ENCODE measurements at regions not wholly inside any gene's neighbourhood (a gene's known extent, or its start where the extent isn't known, plus 50 kb on each side); places are given as distances from the start of the nearest gene placed in this dataset.
"Not testable (repeated sequence)": the region's sequence is repeated elsewhere in the genome, so short reads cannot be mapped to it uniquely, and the experiment has no call there.

- no peaks in the 10 kb centered on the region for H3K36me3 Mint-ChIP-seq
Measured at GRCh38 chr2:166643980-166644379, 149.9 kb upstream of the SCN7A start.

GRCh38 chr2:166641516-166641915 lies 147.5 kb upstream of the SCN7A start:
- POLR2A ChIA-PET (ENCODE audit: partially characterized antibody); H3K36me3 Mint-ChIP-seq: not testable (repeated sequence)

More at GRCh38 chr2:166643980-166644379, 149.9 kb upstream of the SCN7A start:
- ChIA-PET POLR2A (ENCODE audit: partially characterized antibody) (no interaction called here), CTCF (ENCODE audit: partially characterized antibody) (no interaction called here)
- H3K9me3 Mint-ChIP-seq = peaks cover 0 to 10% (median 4%) of the 10 kb centered on the region in 8 donors
- intact Hi-C loops (cut with micrococcal nuclease) = no loop called here
- H3K27ac Mint-ChIP-seq = no peak overlapping the region
- Histone ChIP-seq H3K27me3 (ENCODE audit: insufficient read depth, low read length) (no peaks in the 10 kb centered on the region), H3K4me1 (ENCODE audit: insufficient read depth, low read length) (no peaks in the 10 kb centered on the region), H3K27ac (ENCODE audit: low read depth, low read length) (no peak overlapping the region), H3K4me3 (ENCODE audit: low read length in 2 of 2) (no peak overlapping the region), H3K9me3 (ENCODE audit: control insufficient read depth in 1 of 2, low read length in 2 of 2) (no peaks in the 10 kb centered on the region), H3K36me3 (ENCODE audit: insufficient read depth, low read length) (no peaks in the 10 kb centered on the region)
- DNase-seq = no peak
- no peaks in the 10 kb centered on the region for H3K27me3 Mint-ChIP-seq
- H3K4me3 Mint-ChIP-seq = no peak overlapping the region
- no peaks in the 10 kb centered on the region for H3K4me1 Mint-ChIP-seq

GRCh38 chr2:166637051-166637450 lies 143.0 kb upstream of the SCN7A start:
- intact Hi-C loops (cut with micrococcal nuclease) = no loop called here
- ChIA-PET POLR2A (ENCODE audit: partially characterized antibody) (no interaction called here), CTCF (ENCODE audit: partially characterized antibody) (no interaction called here)
- H3K27ac ChIP-seq (ENCODE audit: low read depth, low read length) = no peak overlapping the region
- Mint-ChIP-seq H3K27me3 (no peaks in the 10 kb centered on the region), H3K4me3 (no peak overlapping the region), H3K9me3 (peaks cover 0 to 8% (median 4%) of the 10 kb centered on the region in 8 donors), H3K36me3 (no peaks in the 10 kb centered on the region), H3K4me1 (no peaks in the 10 kb centered on the region), H3K27ac (no peak overlapping the region)
- no peaks in the 10 kb centered on the region for H3K36me3 ChIP-seq (ENCODE audit: insufficient read depth, low read length)
- no peaks in the 10 kb centered on the region for H3K9me3 ChIP-seq (ENCODE audit: control insufficient read depth in 1 of 2, low read length in 2 of 2)
- no peaks in the 10 kb centered on the region for H3K4me1 ChIP-seq (ENCODE audit: insufficient read depth, low read length)
- no peak for DNase-seq
- H3K27me3 ChIP-seq (ENCODE audit: insufficient read depth, low read length) = no peaks in the 10 kb centered on the region
- H3K4me3 ChIP-seq (ENCODE audit: low read length in 2 of 2) = no peak overlapping the region

More at GRCh38 chr2:166641516-166641915, 147.5 kb upstream of the SCN7A start:
- H3K27ac Mint-ChIP-seq; H3K36me3 ChIP-seq (ENCODE audit: insufficient read depth, low read length); H3K4me3 Mint-ChIP-seq; H3K27ac ChIP-seq (ENCODE audit: low read depth, low read length); H3K9me3 ChIP-seq (ENCODE audit: control insufficient read depth in 1 of 2, low read length in 2 of 2); H3K4me1 ChIP-seq (ENCODE audit: insufficient read depth, low read length); DNase-seq; intact Hi-C loops (cut with micrococcal nuclease); H3K4me1 Mint-ChIP-seq; H3K27me3 Mint-ChIP-seq; H3K27me3 ChIP-seq (ENCODE audit: insufficient read depth, low read length); CTCF ChIA-PET (ENCODE audit: partially characterized antibody); H3K4me3 ChIP-seq (ENCODE audit: low read length in 2 of 2): not testable (repeated sequence)
- peaks cover 0 to 10% (median 4%) of the 10 kb centered on the region in 8 donors for H3K9me3 Mint-ChIP-seq

GRCh38 chr2:166634706-166635105 lies 140.7 kb upstream of the SCN7A start:
- no peak overlapping the region for H3K27ac Mint-ChIP-seq
- CTCF ChIA-PET (ENCODE audit: partially characterized antibody) = no interaction called here

GRCh38 chr2:166632616-166633015 lies 138.6 kb upstream of the SCN7A start:
- Mint-ChIP-seq H3K27me3 (no peaks in the 10 kb centered on the region), H3K4me1 (no peaks in the 10 kb centered on the region), H3K4me3 (no peak overlapping the region), H3K27ac (no peak overlapping the region), H3K9me3 (peaks cover 0 to 14% (median 2%) of the 10 kb centered on the region in 8 donors), H3K36me3 (no peaks in the 10 kb centered on the region)
- intact Hi-C loops (cut with micrococcal nuclease) = no loop called here
- no peaks in the 10 kb centered on the region for H3K27me3 ChIP-seq (ENCODE audit: insufficient read depth, low read length)
- ChIA-PET CTCF (ENCODE audit: partially characterized antibody) (no interaction called here), POLR2A (ENCODE audit: partially characterized antibody) (no interaction called here)
- no peaks in the 10 kb centered on the region for H3K9me3 ChIP-seq (ENCODE audit: control insufficient read depth in 1 of 2, low read length in 2 of 2)
- no peaks in the 10 kb centered on the region for H3K36me3 ChIP-seq (ENCODE audit: insufficient read depth, low read length)
- H3K4me1 ChIP-seq (ENCODE audit: insufficient read depth, low read length) = no peaks in the 10 kb centered on the region
- no peak overlapping the region for H3K4me3 ChIP-seq (ENCODE audit: low read length in 2 of 2)
- H3K27ac ChIP-seq (ENCODE audit: low read depth, low read length) = no peak overlapping the region
- DNase-seq = no peak

More at GRCh38 chr2:166634706-166635105, 140.7 kb upstream of the SCN7A start:
- POLR2A ChIA-PET (ENCODE audit: partially characterized antibody) = no interaction called here
- Mint-ChIP-seq H3K4me1 (no peaks in the 10 kb centered on the region), H3K36me3 (no peaks in the 10 kb centered on the region), H3K27me3 (no peaks in the 10 kb centered on the region), H3K9me3 (peaks cover 0 to 13% (median 2%) of the 10 kb centered on the region in 8 donors), H3K4me3 (no peak overlapping the region)
- Histone ChIP-seq H3K4me1 (ENCODE audit: insufficient read depth, low read length) (no peaks in the 10 kb centered on the region), H3K27ac (ENCODE audit: low read depth, low read length) (no peak overlapping the region), H3K36me3 (ENCODE audit: insufficient read depth, low read length) (no peaks in the 10 kb centered on the region), H3K27me3 (ENCODE audit: insufficient read depth, low read length) (no peaks in the 10 kb centered on the region), H3K9me3 (ENCODE audit: control insufficient read depth in 1 of 2, low read length in 2 of 2) (no peaks in the 10 kb centered on the region), H3K4me3 (ENCODE audit: low read length in 2 of 2) (no peak overlapping the region)
- intact Hi-C loops (cut with micrococcal nuclease) = no loop called here
- DNase-seq = no peak

GRCh38 chr2:166628478-166629136 lies 134.6 kb upstream of the SCN7A start:
- H3K27ac ChIP-seq (ENCODE audit: low read depth, low read length) = no peak overlapping the region
- CTCF ChIA-PET (ENCODE audit: partially characterized antibody) = no interaction called here

GRCh38 chr2:166627893-166628292 lies 133.8 kb upstream of the SCN7A start:
- Histone ChIP-seq H3K36me3 (ENCODE audit: insufficient read depth, low read length) (no peaks in the 10 kb centered on the region), H3K4me1 (ENCODE audit: insufficient read depth, low read length) (no peaks in the 10 kb centered on the region), H3K9me3 (ENCODE audit: control insufficient read depth in 1 of 2, low read length in 2 of 2) (no peaks in the 10 kb centered on the region), H3K27ac (ENCODE audit: low read depth, low read length) (no peak overlapping the region), H3K4me3 (ENCODE audit: low read length in 2 of 2) (no peak overlapping the region), H3K27me3 (ENCODE audit: insufficient read depth, low read length) (no peaks in the 10 kb centered on the region)
- H3K27me3 Mint-ChIP-seq = no peaks in the 10 kb centered on the region
- CTCF ChIA-PET (ENCODE audit: partially characterized antibody) = no interaction called here
- DNase-seq = no peak
- intact Hi-C loops (cut with micrococcal nuclease) = no loop called here
- no peak overlapping the region for H3K27ac Mint-ChIP-seq
- POLR2A ChIA-PET (ENCODE audit: partially characterized antibody) = no interaction called here
- H3K4me1 Mint-ChIP-seq = peaks cover 0 to 1% (median 0%) of the 10 kb centered on the region in 4 donors
- H3K36me3 Mint-ChIP-seq = no peaks in the 10 kb centered on the region
- no peak overlapping the region for H3K4me3 Mint-ChIP-seq
- peaks cover 0 to 22% (median 7%) of the 10 kb centered on the region in 8 donors for H3K9me3 Mint-ChIP-seq

More at GRCh38 chr2:166628478-166629136, 134.6 kb upstream of the SCN7A start:
- Histone ChIP-seq H3K9me3 (ENCODE audit: control insufficient read depth in 1 of 2, low read length in 2 of 2) (no peaks in the 10 kb centered on the region), H3K4me3 (ENCODE audit: low read length in 2 of 2) (no peak overlapping the region), H3K4me1 (ENCODE audit: insufficient read depth, low read length) (no peaks in the 10 kb centered on the region), H3K36me3 (ENCODE audit: insufficient read depth, low read length) (no peaks in the 10 kb centered on the region), H3K27me3 (ENCODE audit: insufficient read depth, low read length) (no peaks in the 10 kb centered on the region)
- no peak for DNase-seq
- POLR2A ChIA-PET (ENCODE audit: partially characterized antibody) = no interaction called here
- Mint-ChIP-seq H3K36me3 (no peaks in the 10 kb centered on the region), H3K4me1 (no peaks in the 10 kb centered on the region), H3K4me3 (no peak overlapping the region), H3K27me3 (no peaks in the 10 kb centered on the region), H3K9me3 (peaks cover 0 to 24% (median 7%) of the 10 kb centered on the region in 8 donors), H3K27ac (no peak overlapping the region)
- intact Hi-C loops (cut with micrococcal nuclease) = no loop called here
